Neural progenitor cell (in vitro differentiated cells): ENCODE measurements at regions not wholly inside any gene's neighbourhood (a gene's known extent, or its start where the extent isn't known, plus 50 kb on each side); places are given as distances from the start of the nearest gene placed in this dataset.
A peak's percentile ranks its signal among the peaks of the same experiment; 100 is the strongest.

Experiments
- DNase-seq: peaks from one replicate; pipeline ENCODE4 v3.0.0-alpha.2; 2016; ENCODE audit warnings: low spot score
- H2AFZ ChIP-seq: fragments of 200-600 bp; sonication (generic); replicated peaks from 2 replicates; pipeline ENCODE4 v1.6.1; 2016; ENCODE audit warnings: antibody characterized with exemption
- H3F3A ChIP-seq: fragments of 200-600 bp; sonication (generic); 2 replicates; pipeline ENCODE4 v1.6.1; 2016; ENCODE audit warnings: antibody characterized with exemption, low read depth
- H3K27ac ChIP-seq: fragments of 200-600 bp; sonication (generic); 2 replicates; pipeline ENCODE4 v1.5.1; 2016; ENCODE audit warnings: mild to moderate bottlenecking
- H3K27me3 ChIP-seq: fragments of 200-600 bp; sonication (generic); 2 replicates; pipeline ENCODE4 v1.6.1; 2016; ENCODE audit warnings: mild to moderate bottlenecking, moderate library complexity
- H3K36me3 ChIP-seq: fragments of 200-600 bp; sonication (generic); 2 replicates; pipeline ENCODE4 v1.5.1; 2016
- H3K4me1 ChIP-seq: fragments of 200-600 bp; sonication (generic); 2 replicates; pipeline ENCODE4 v1.6.1; 2016; ENCODE audit warnings: mixed run types
- H3K4me2 ChIP-seq: fragments of 200-600 bp; sonication (generic); 2 replicates; pipeline ENCODE4 v1.6.1; 2016
- H3K4me3 ChIP-seq: fragments of 200-600 bp; sonication (generic); 2 replicates; pipeline ENCODE4 v1.5.1; 2016
- H3K79me2 ChIP-seq: fragments of 200-600 bp; sonication (generic); 2 replicates; pipeline ENCODE4 v1.6.1; 2016; ENCODE audit warnings: low read depth
- H3K9ac ChIP-seq: fragments of 200-600 bp; sonication (generic); 2 replicates; pipeline ENCODE4 v1.6.1; 2016
- H3K9me3 ChIP-seq: fragments of 200-600 bp; sonication (generic); 2 replicates; pipeline ENCODE4 v1.5.1; 2016; ENCODE audit warnings: low read depth
- H4K20me1 ChIP-seq: fragments of 200-600 bp; sonication (generic); 2 replicates; pipeline ENCODE4 v1.6.1; 2016; ENCODE audit warnings: low read depth
- H3K27ac Mint-ChIP-seq: 3 replicates; pipeline ENCODE4 v1.8.0; 2021; ENCODE audit warnings: mixed read lengths
- H3K27me3 Mint-ChIP-seq: 2 replicates; pipeline ENCODE4 v1.8.0; 2022; ENCODE audit warnings: low read depth, mild to moderate bottlenecking, inconsistent platforms, moderate library complexity, mixed read lengths; ENCODE audit not compliant: insufficient read depth
- H3K36me3 Mint-ChIP-seq: 3 replicates; pipeline ENCODE4 v1.8.0; 2021; ENCODE audit warnings: mixed read lengths
- H3K4me1 Mint-ChIP-seq: 3 replicates; pipeline ENCODE4 v1.8.0; 2021; ENCODE audit warnings: mixed read lengths
- H3K4me3 Mint-ChIP-seq: 3 replicates; pipeline ENCODE4 v1.8.0; 2021; ENCODE audit warnings: mild to moderate bottlenecking, moderate library complexity, mixed read lengths
- H3K9me3 Mint-ChIP-seq: 3 replicates; pipeline ENCODE4 v1.8.0; 2020; ENCODE audit warnings: mixed read lengths
- EZH2 ChIP-seq: fragments of 200-600 bp; sonication (generic); IDR thresholded peaks from 2 replicates; pipeline ENCODE4 v1.6.1; 2017; ENCODE audit warnings: antibody characterized with exemption, mild to moderate bottlenecking, moderate library complexity
- EZH2phosphoT487 ChIP-seq: fragments of 200-600 bp; sonication (generic); IDR thresholded peaks from 2 replicates; pipeline ENCODE4 v1.6.1; 2017; ENCODE audit warnings: antibody characterized with exemption
- TF ChIP-seq, protein P1 (sequence below): fragments of 200-600 bp; sonication (generic); IDR thresholded peaks from 2 replicates; pipeline ENCODE4 v1.5.1; 2017; ENCODE audit warnings: antibody characterized with exemption, mild to moderate bottlenecking

DNA sequence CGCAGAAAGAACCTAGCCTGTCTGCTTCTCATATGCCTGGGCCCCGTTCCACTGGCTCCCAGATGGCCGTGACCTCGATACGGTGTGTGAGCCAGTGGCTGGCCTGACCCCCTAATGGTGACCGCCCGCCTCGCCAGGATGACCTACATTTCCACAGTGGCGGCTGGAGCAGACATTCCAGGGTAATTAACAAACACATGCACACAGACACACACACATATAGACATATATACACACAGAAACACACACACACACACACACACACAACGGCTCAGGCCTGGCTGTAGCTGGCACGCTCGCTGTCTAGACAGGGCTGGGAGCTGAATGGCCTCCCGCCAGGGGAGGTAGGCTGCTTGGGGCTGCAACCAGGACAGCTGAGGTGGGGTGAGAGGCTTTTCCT is 227.1 kb downstream of the ANKRD60 start:
- Mint-ChIP-seq H3K4me3 (no peak overlapping the region), H3K27me3 (no peaks in the 10 kb centered on the region), H3K27ac (no peak overlapping the region), H3K36me3 (no peaks in the 10 kb centered on the region), H3K9me3 (peaks cover 2% of the 10 kb centered on the region), H3K4me1 (peaks cover 22% of the 10 kb centered on the region)
- H3K4me1 ChIP-seq = peaks cover 9% of the 10 kb centered on the region
- H3K79me2 ChIP-seq = no peaks in the 10 kb centered on the region
- TF ChIP-seq EZH2 (no peak), EZH2phosphoT487 (no peak)
- TF ChIP-seq, protein P1, sequence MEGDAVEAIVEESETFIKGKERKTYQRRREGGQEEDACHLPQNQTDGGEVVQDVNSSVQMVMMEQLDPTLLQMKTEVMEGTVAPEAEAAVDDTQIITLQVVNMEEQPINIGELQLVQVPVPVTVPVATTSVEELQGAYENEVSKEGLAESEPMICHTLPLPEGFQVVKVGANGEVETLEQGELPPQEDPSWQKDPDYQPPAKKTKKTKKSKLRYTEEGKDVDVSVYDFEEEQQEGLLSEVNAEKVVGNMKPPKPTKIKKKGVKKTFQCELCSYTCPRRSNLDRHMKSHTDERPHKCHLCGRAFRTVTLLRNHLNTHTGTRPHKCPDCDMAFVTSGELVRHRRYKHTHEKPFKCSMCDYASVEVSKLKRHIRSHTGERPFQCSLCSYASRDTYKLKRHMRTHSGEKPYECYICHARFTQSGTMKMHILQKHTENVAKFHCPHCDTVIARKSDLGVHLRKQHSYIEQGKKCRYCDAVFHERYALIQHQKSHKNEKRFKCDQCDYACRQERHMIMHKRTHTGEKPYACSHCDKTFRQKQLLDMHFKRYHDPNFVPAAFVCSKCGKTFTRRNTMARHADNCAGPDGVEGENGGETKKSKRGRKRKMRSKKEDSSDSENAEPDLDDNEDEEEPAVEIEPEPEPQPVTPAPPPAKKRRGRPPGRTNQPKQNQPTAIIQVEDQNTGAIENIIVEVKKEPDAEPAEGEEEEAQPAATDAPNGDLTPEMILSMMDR = no peak
- H3K9ac ChIP-seq = no peak overlapping the region
- H4K20me1 ChIP-seq = no peaks in the 10 kb centered on the region
- no peaks in the 10 kb centered on the region for H3K9me3 ChIP-seq
- no peak for DNase-seq
- no peaks in the 10 kb centered on the region for H3K36me3 ChIP-seq
- no peak overlapping the region for H2AFZ ChIP-seq
- H3K4me2 ChIP-seq = no peak overlapping the region
- peaks cover 15% of the 10 kb centered on the region for H3K27me3 ChIP-seq
- no peak overlapping the region for H3K4me3 ChIP-seq
- peaks cover 15% of the 10 kb centered on the region for H3F3A ChIP-seq
- H3K27ac ChIP-seq = no peak overlapping the region

DNA sequence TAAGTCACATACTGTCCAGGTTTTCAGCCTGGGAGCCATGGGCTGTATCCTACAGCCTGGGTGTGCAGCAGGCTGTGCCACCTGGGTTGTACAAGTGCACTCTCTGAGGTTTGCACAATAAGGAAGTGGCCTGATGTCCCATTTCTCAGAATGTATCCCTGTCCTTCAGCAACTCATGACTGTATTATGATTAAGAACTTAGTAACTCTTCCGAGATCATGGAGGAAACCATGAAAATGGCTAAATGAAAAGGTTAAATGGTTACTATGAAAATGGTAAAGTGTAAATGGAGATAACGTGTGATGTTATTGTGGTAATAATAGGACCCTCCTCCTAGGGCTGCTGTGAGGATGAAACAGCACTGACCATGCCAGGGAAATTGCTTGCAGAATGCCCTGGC is 227.6 kb downstream of the ANKRD60 start:
- Mint-ChIP-seq H3K36me3 (no peaks in the 10 kb centered on the region), H3K27ac (no peak overlapping the region), H3K4me1 (peaks cover 22% of the 10 kb centered on the region), H3K27me3 (no peaks in the 10 kb centered on the region), H3K4me3 (no peak overlapping the region), H3K9me3 (peaks cover 2% of the 10 kb centered on the region)
- Histone ChIP-seq H3K27me3 (peaks cover 15% of the 10 kb centered on the region), H3K9ac (no peak overlapping the region), H3K36me3 (no peaks in the 10 kb centered on the region), H4K20me1 (no peaks in the 10 kb centered on the region), H3K4me1 (peaks cover 9% of the 10 kb centered on the region), H3F3A (peaks cover 15% of the 10 kb centered on the region), H3K4me2 (no peak overlapping the region), H2AFZ (no peak overlapping the region), H3K79me2 (no peaks in the 10 kb centered on the region), H3K4me3 (no peak overlapping the region), H3K27ac (no peak overlapping the region), H3K9me3 (no peaks in the 10 kb centered on the region)
- TF ChIP-seq EZH2phosphoT487 (no peak), EZH2 (no peak)
- TF ChIP-seq, protein P1 = no peak
- DNase-seq = no peak

DNA sequence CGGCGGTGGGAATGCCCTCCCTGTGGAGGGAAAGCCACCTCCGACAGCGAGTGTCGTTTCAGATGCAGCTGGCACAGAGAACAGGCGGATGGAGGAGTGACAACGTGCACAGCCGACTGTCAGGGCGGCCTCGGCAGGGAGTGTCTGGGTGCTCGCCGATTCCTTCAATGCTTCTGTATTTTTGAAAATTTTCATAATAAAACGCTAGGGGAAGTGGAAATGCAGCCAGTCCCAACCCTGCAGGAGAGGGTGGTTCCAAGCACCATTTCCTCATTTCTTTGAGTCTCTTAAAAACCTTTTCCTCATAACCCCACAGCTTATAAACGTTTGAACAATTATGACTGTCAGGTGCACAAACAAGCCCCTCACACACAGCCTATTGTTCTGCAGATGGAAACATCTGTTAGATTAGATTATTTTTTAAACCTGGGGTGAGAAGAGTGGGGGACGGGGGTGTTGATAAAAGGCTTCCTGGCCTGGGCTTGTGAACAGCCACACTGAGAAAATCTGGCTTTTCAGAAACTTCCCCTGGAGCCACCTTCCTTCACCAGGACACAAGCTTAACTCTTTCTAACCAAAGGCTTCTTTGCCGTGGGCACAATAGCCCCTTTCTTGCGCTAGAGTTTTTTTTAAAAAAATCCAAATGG is 228.9 kb downstream of the ANKRD60 start:
- Histone ChIP-seq H3K4me1 (peaks cover 9% of the 10 kb centered on the region), H3K36me3 (no peaks in the 10 kb centered on the region), H3K79me2 (no peaks in the 10 kb centered on the region), H3F3A (peaks cover 15% of the 10 kb centered on the region), H3K4me3 (peak overlapping the region; percentile 28), H3K9me3 (no peaks in the 10 kb centered on the region), H3K27me3 (peaks cover 15% of the 10 kb centered on the region), H4K20me1 (no peaks in the 10 kb centered on the region), H3K9ac (no peak overlapping the region), H3K27ac (no peak overlapping the region), H2AFZ (peak overlapping the region; percentile 44), H3K4me2 (peak overlapping the region; percentile 74)
- TF ChIP-seq, protein P1 = no peak
- no peak for TF ChIP-seq EZH2
- TF ChIP-seq EZH2phosphoT487 = no peak
- Mint-ChIP-seq H3K36me3 (no peaks in the 10 kb centered on the region), H3K4me3 (no peak overlapping the region), H3K9me3 (peaks cover 2% of the 10 kb centered on the region), H3K27ac (no peak overlapping the region), H3K27me3 (peaks cover under 1% of the 10 kb centered on the region), H3K4me1 (peaks cover 27% of the 10 kb centered on the region)
- DNase-seq = peak; percentile 73
